GM18868 (cell line): ENCODE measurements at regions not wholly inside any gene's neighbourhood (a gene's known extent, or its start where the extent isn't known, plus 50 kb on each side); places are given as distances from the start of the nearest gene placed in this dataset.
"Not testable (repeated sequence)": the region's sequence is repeated elsewhere in the genome, so short reads cannot be mapped to it uniquely, and the experiment has no call there.

Source experiments
- ATAC-seq: cut with Tn5 transposase; IDR thresholded peaks from one replicate; pipeline ENCODE4 v1.9.1; 2021; ENCODE audit warnings: mild to moderate bottlenecking, moderate library complexity; ENCODE audit not compliant: unreplicated experiment

DNA sequence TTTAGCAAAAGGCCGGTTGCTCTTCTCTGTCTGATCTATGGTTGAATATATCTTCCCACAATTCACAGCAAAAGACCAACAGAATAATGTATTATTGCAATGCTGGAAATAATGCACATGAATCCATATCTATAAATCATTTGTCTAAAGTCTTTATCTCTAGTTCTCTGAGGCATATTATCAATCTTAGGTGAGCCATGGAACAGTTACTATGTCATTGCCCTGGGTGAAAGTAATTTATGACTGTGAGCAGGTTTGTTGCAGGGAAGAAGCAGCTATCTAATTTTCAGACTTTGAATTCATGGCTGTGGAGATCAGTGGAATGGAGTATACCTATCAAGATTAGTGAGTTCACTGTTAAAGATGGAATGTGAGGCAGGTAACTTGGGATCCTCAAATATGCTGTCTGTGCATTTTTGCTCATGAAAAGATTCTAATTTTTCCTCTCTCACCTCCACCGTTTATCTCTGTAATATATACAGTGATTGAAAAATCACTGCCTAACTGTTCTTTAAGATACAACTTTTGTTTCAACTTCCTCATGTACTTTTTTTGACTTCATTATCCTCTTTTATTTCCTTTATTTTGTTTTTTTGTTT, 256.8 kb upstream of the ARSJ start:
- no peak for ATAC-seq

GRCh38 chr4:114237997-114238396, 258.6 kb upstream of the ARSJ start:
- no peak for ATAC-seq

DNA sequence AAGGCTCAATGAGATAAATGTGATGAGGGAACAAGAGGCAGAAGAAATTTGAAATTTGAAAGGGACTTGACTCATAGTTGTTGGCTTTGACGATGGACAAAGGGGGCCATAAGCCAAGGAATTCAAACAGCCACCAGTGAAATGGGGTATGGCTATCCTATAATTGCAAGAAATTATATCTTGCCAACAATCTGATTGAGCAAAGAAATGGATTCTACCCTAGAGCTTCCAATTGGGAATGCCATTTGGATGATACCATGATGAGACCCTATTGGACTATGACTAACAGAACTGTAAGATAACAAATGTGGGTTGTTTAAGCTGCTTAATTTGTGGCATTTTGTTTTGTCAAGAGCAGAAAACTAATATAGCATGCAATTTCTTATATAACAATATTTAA, 270.1 kb upstream of the ARSJ start:
- no peak for ATAC-seq

DNA sequence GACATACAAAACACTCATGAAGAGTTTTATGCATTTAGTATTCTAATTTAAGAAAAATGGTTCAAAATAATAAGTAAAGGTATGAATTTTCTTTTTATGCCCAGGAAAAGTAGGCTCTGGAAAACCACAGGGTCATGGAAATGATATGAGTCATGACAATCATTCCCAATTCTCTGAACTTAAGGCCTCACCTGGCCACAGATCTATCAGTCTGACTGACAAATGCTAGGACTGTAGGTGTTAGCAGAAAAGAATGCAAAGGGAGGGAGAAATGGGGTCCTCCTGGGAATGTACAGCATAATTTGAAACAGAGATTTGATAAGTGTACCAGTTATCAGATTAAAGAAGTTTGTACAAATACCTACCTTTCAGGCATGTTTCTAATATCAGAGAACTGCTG, 270.5 kb upstream of the ARSJ start:
- ATAC-seq: no peak

DNA sequence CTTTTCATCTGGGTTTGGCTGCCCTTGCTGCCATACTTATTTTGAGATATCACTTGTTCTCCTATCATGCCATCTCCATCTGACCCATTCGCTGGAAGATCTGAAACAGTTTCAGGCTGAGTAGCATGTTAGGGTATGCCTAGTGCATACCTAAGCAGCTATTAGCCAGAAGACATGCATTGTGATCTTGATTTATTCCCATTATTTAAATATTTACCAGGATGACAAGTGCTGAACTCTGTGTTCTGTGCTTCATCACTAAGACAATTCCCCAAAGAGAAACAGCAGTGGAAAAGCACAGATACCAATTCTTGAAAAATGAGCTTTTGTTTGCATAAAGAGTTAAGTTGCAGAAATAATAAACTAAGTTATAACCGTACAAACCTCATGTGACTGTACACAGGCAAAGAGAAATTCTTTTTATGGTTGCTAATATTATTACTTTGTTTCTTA, 271.0 kb upstream of the ARSJ start:
- ATAC-seq: no peak

DNA sequence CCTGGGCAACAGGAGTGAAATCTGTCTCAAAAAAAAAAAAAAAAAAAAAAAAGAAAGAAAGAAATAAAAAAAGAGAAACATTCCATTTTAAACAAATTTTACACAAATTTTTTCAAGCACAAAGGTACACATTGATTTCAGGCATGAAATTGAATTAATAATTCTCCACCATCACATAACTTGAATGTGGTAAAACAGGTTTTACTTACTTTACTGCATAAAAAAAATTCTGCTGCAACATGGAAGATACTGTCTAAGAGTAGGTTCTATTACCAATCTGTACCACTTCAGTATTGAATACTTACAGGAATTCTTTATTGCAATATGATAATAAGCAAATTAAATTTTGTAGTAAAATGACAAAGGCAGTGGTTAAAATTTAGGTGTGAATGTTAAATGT, 271.6 kb upstream of the ARSJ start:
- ATAC-seq: no peak

GRCh38 chr4:114252499-114252898, 273.1 kb upstream of the ARSJ start:
- no peak for ATAC-seq

GRCh38 chr4:114257501-114257900, 278.1 kb upstream of the ARSJ start:
- ATAC-seq: no peak

- not testable (repeated sequence) for ATAC-seq
Observed at GRCh38 chr4:114262421-114262820, 283.0 kb upstream of the ARSJ start.

- no peak for ATAC-seq
Observed at GRCh38 chr4:114263233-114263632, 283.8 kb upstream of the ARSJ start.

- ATAC-seq: no peak
Observed at GRCh38 chr4:114264452-114264851, 285.0 kb upstream of the ARSJ start.

GRCh38 chr4:114264877-114265291, 285.4 kb upstream of the ARSJ start:
- ATAC-seq: no peak

GRCh38 chr4:114265342-114265741, 285.9 kb upstream of the ARSJ start:
- no peak for ATAC-seq

GRCh38 chr4:114267976-114268375, 288.5 kb upstream of the ARSJ start:
- no peak for ATAC-seq

DNA sequence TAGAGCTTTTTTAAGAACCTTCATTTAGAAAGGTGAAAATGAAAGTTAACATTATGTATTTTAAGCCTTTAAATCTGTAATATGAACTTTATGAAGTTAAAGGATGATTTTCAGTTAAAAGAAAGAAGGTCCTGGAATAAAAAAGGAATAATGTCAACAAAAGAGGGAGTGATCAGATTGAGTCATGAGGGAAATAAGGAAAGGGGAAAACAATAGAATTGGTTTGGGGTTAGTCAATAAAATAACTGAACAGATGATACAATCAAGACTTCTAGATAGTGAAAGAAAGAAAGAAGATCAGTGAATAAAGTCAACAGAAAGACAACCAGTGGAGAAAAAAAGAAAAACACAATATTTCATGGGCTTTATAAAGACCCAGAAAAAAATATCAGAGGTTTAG, 291.6 kb upstream of the ARSJ start:
- no peak for ATAC-seq

DNA sequence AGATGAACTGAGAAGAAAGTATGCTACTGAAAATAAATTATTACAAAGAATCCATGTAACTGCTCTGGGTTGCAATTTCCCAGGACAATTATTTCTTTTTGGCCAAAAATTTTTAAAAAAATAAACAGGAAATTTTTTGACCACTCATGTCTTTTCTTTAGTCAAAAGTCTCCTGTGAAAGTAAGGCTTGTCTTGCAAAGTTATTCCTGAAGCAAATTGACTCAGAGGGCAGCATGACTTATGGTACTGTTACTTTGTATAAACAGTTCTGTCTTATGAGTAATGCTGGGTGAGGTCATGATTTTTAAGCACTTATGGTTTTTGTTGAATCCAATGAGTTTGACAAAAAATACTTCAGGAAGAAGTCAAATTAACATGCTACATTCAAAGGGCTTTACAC, 292.8 kb upstream of the ARSJ start:
- ATAC-seq: no peak

- ATAC-seq: no peak
Observed at GRCh38 chr4:114273238-114273637, 293.8 kb upstream of the ARSJ start.

DNA sequence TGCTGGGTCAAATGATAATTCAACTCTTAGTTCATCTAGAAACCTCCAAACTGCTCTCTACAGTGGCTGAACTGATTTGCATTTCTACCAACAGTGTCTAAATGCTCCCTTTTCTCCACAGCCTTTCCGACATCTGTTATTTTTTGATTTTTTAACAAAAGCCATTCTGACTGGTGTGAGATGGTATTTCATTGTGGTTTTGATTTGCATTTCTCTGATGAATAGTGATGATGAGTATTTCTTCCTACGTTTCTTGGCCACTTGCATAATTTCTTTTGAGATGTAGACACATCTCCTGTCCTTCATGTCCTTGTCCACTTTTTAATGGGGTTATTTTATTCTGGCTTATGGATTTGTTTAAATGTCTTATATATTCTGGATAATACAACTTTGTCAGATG, 298.2 kb upstream of the ARSJ start:
- ATAC-seq: no peak

- ATAC-seq: no peak
Observed at GRCh38 chr4:114279066-114279465, 299.6 kb upstream of the ARSJ start.

DNA sequence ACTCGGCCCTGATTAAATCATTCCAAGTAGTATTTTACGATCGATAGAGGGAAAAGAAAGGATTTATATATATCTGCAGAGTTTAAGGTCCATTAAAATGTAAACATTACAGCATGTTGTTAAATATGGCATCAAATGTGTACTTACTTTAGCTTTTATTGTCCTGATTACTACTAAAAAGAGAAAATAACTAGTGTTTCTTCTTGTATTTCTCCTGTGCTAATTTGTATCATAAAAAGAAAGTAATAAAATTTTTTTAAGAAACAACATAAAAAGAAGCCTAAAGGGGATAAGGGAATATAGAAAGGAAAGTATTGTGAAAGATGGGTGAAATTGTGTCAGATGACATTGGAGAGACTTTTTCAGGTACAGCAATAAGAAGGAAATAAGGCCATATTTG, 300.3 kb upstream of the ARSJ start:
- no peak for ATAC-seq

- ATAC-seq: no peak
Observed at GRCh38 chr4:114280645-114281044, 301.2 kb upstream of the ARSJ start.

DNA sequence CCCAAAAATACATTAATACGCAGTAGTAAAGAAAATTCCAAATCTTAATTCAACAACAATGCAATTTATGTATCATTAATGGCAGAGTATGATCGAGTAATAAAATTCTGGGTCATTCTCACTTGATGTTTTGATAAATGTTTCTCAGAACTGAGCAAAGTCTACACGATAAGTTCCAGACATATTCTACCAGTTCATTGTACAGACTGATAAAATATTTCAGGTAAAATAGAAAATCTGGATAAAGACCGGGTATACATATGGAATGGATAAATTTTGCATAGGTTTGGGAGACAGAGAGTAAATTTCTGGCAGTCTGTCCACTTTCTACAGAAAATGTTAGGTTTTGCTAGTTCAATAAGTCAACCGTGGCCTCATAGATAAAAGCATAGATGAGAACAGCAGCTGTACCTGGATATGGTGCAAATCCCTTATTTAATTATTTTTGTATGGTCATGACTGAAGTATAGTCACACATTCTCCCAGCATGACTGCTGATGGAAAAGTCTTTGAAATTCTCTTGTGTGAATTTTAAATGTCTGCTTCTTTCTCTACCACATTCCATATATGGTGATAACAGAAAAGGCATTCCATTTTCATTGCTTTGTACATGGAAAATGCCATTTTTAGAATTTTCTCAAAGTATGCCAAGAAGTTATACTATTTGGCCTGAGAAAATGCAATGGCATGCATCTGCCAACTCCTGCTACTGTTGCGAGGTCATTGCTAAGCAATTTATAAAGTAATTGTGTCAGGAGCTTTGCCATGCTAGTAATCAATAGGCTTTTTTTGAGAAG, 301.9 kb upstream of the ARSJ start:
- no peak for ATAC-seq

DNA sequence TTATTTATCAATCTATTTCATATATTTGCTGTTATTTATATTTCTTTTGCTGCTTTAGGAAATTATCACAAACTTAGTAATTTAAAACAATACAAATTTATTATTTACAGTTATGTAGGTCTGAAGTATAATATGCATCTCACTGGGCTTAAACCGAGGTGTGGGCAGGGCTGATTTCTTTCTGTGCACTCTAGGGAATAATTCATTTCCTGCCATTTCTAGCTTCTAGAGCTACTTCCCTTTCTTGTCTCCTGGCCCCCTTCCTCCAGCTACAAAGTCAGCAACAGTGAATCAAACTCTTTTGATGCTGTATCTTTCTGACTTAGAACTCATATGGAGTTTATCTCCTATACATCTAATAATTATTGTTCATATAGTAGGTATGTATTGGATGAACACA, 303.5 kb upstream of the ARSJ start:
- peak; percentile 49 for ATAC-seq
